Lower lobe of right lung (tissue), 2 donors: ENCODE measurements at regions not wholly inside any gene's neighbourhood (a gene's known extent, or its start where the extent isn't known, plus 50 kb on each side); places are given as distances from the start of the nearest gene placed in this dataset.
"Not testable (repeated sequence)": the region's sequence is repeated elsewhere in the genome, so short reads cannot be mapped to it uniquely, and the experiment has no call there.

Experiments used
- ATAC-seq, 2 donors: fragments of 200-7000 bp; cut with Tn5 transposase; one replicate each; pipeline ENCODE4 v1.9.1; 2020 to 2022; ENCODE audit warnings: mild to moderate bottlenecking in 2 of 2, moderate library complexity in 2 of 2
- DNase-seq: peaks from one replicate; pipeline ENCODE4 v3.0.0-alpha.2; 2020
- H3K27ac ChIP-seq: fragments of 200-600 bp; one replicate; pipeline ENCODE4 v1.8.0; 2022
- H3K27me3 ChIP-seq: fragments of 200-600 bp; one replicate; pipeline ENCODE4 v1.8.0; 2022; ENCODE audit warnings: low read depth
- H3K36me3 ChIP-seq: fragments of 200-600 bp; one replicate; pipeline ENCODE4 v1.8.0; 2022; ENCODE audit warnings: mild to moderate bottlenecking
- H3K4me1 ChIP-seq: fragments of 200-600 bp; one replicate; pipeline ENCODE4 v1.8.0; 2022
- H3K4me3 ChIP-seq: fragments of 200-600 bp; one replicate; pipeline ENCODE4 v1.8.0; 2022; ENCODE audit warnings: mild to moderate bottlenecking
- H3K9me3 ChIP-seq: fragments of 200-600 bp; one replicate; pipeline ENCODE4 v1.8.0; 2022
- intact Hi-C: fragments of 100-400 bp; cut with DNase I; formaldehyde crosslinking; loops from one replicate; pipeline ENCODE4 v1.11.0; 2022
- donor health status: DM: no; HTN: yes; CAD: no; lungs with severe emphysema.

GRCh38 chr9:66736686-66737085 lies 163.8 kb upstream of the ZNF658 start:
- ATAC-seq, H3K4me3 ChIP-seq, H3K27me3 ChIP-seq, H3K36me3 ChIP-seq, intact Hi-C loops, DNase-seq, H3K27ac ChIP-seq, H3K9me3 ChIP-seq, H3K4me1 ChIP-seq: not testable (repeated sequence)

GRCh38 chr9:66738418-66738817 lies 162.1 kb upstream of the ZNF658 start:
- ATAC-seq, H3K27me3 ChIP-seq, DNase-seq, intact Hi-C loops, H3K4me3 ChIP-seq, H3K27ac ChIP-seq, H3K36me3 ChIP-seq, H3K4me1 ChIP-seq, H3K9me3 ChIP-seq: not testable (repeated sequence)

GRCh38 chr9:66740136-66740535 lies 160.4 kb upstream of the ZNF658 start:
- intact Hi-C loops, H3K36me3 ChIP-seq, DNase-seq, H3K4me3 ChIP-seq, H3K27me3 ChIP-seq, H3K4me1 ChIP-seq, H3K27ac ChIP-seq, H3K9me3 ChIP-seq, ATAC-seq: not testable (repeated sequence)

GRCh38 chr9:66745846-66746245 lies 154.7 kb upstream of the ZNF658 start:
- DNase-seq, H3K27ac ChIP-seq, H3K9me3 ChIP-seq, H3K4me1 ChIP-seq, H3K36me3 ChIP-seq, H3K27me3 ChIP-seq, ATAC-seq, intact Hi-C loops, H3K4me3 ChIP-seq: not testable (repeated sequence)

- DNase-seq = peak; percentile 4
- intact Hi-C loops, H3K4me3 ChIP-seq, H3K9me3 ChIP-seq, H3K4me1 ChIP-seq, H3K27me3 ChIP-seq, ATAC-seq, H3K36me3 ChIP-seq, H3K27ac ChIP-seq: not testable (repeated sequence)
These were observed 148.1 kb upstream of the ZNF658 start for GRCh38 chr9:66752324-66752923.

GRCh38 chr9:66759825-66760492 lies 140.6 kb upstream of the ZNF658 start:
- intact Hi-C loops, DNase-seq, ATAC-seq, H3K4me1 ChIP-seq, H3K4me3 ChIP-seq, H3K27ac ChIP-seq, H3K27me3 ChIP-seq, H3K36me3 ChIP-seq, H3K9me3 ChIP-seq: not testable (repeated sequence)

GRCh38 chr9:66764799-66765493 lies 135.6 kb upstream of the ZNF658 start:
- DNase-seq, H3K36me3 ChIP-seq, H3K9me3 ChIP-seq, ATAC-seq, H3K27ac ChIP-seq, intact Hi-C loops, H3K27me3 ChIP-seq, H3K4me3 ChIP-seq, H3K4me1 ChIP-seq: not testable (repeated sequence)

GRCh38 chr9:66765531-66765930 lies 135.0 kb upstream of the ZNF658 start:
- intact Hi-C loops, DNase-seq, ATAC-seq, H3K4me3 ChIP-seq, H3K4me1 ChIP-seq, H3K27ac ChIP-seq, H3K36me3 ChIP-seq, H3K9me3 ChIP-seq, H3K27me3 ChIP-seq: not testable (repeated sequence)

GRCh38 chr9:66771504-66771903 lies 129.0 kb upstream of the ZNF658 start:
- H3K27me3 ChIP-seq, H3K36me3 ChIP-seq, H3K4me1 ChIP-seq, ATAC-seq, H3K9me3 ChIP-seq, H3K27ac ChIP-seq, H3K4me3 ChIP-seq, DNase-seq, intact Hi-C loops: not testable (repeated sequence)

GRCh38 chr9:66774618-66775017 lies 125.9 kb upstream of the ZNF658 start:
- H3K4me1 ChIP-seq, H3K9me3 ChIP-seq, H3K27me3 ChIP-seq, intact Hi-C loops, H3K4me3 ChIP-seq, H3K36me3 ChIP-seq, DNase-seq, ATAC-seq, H3K27ac ChIP-seq: not testable (repeated sequence)

- peak in 1 of 2 donors; percentile 39 for ATAC-seq
- H3K9me3 ChIP-seq, H3K27me3 ChIP-seq, intact Hi-C loops, H3K36me3 ChIP-seq, DNase-seq, H3K4me1 ChIP-seq, H3K4me3 ChIP-seq, H3K27ac ChIP-seq: not testable (repeated sequence)
These were observed 120.4 kb upstream of the ZNF658 start for GRCh38 chr9:66779944-66780661.

GRCh38 chr9:66781240-66781639 lies 119.3 kb upstream of the ZNF658 start:
- H3K36me3 ChIP-seq, H3K27ac ChIP-seq, H3K4me1 ChIP-seq, intact Hi-C loops, H3K27me3 ChIP-seq, H3K4me3 ChIP-seq, H3K9me3 ChIP-seq, DNase-seq: not testable (repeated sequence)
- ATAC-seq = peak in 1 of 2 donors; percentile 49

GRCh38 chr9:66782010-66782409 lies 118.5 kb upstream of the ZNF658 start:
- H3K27ac ChIP-seq, H3K36me3 ChIP-seq, ATAC-seq, H3K4me3 ChIP-seq, DNase-seq, H3K4me1 ChIP-seq, H3K27me3 ChIP-seq, H3K9me3 ChIP-seq, intact Hi-C loops: not testable (repeated sequence)
